ENCODE measurements at regions not wholly inside any gene's neighbourhood (a gene's known extent, or its start where the extent isn't known, plus 50 kb on each side); places are given as distances from the start of the nearest gene placed in this dataset.

DNA sequence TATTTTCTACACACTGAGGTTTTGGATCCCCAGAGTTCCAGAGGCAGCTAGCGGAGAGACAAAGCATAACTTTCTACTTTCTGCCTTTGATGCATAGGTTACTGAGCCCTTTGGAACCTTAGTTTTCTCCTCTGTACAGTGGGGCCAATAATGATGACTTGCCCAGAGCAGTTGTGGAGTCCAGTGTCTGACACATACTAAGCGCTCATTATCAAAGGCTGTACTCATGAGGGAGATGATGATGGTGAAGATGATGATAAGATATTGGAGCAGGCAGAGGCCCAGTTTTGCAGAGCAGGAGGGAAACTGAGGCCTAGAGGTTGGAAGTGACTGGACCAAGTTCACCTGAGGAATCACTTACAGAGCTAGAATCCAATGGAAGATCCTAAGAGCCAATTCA lies 458.0 kb downstream of the MIAT start:
- TF ChIP-seq, protein P1, sequence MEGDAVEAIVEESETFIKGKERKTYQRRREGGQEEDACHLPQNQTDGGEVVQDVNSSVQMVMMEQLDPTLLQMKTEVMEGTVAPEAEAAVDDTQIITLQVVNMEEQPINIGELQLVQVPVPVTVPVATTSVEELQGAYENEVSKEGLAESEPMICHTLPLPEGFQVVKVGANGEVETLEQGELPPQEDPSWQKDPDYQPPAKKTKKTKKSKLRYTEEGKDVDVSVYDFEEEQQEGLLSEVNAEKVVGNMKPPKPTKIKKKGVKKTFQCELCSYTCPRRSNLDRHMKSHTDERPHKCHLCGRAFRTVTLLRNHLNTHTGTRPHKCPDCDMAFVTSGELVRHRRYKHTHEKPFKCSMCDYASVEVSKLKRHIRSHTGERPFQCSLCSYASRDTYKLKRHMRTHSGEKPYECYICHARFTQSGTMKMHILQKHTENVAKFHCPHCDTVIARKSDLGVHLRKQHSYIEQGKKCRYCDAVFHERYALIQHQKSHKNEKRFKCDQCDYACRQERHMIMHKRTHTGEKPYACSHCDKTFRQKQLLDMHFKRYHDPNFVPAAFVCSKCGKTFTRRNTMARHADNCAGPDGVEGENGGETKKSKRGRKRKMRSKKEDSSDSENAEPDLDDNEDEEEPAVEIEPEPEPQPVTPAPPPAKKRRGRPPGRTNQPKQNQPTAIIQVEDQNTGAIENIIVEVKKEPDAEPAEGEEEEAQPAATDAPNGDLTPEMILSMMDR (IDR thresholded peaks at IDR 0.05; ENCODE audit: insufficient read depth, low read depth, low read length): no peak
- TF ChIP-seq EZH2 (IDR thresholded peaks at IDR 0.05; ENCODE audit: insufficient read depth, low read length): no peak
- H3K36me3 ChIP-seq (ENCODE audit: insufficient read depth, low read length): no peaks in the 10 kb centered on the region
- Mint-ChIP-seq H3K4me1 (ENCODE audit: low read depth, unreplicated experiment) (peaks cover 46% of the 10 kb centered on the region), H3K36me3 (ENCODE audit: low read depth, unreplicated experiment) (no peaks in the 10 kb centered on the region), H3K27me3 (ENCODE audit: low read depth, unreplicated experiment) (no peaks in the 10 kb centered on the region), H3K27ac (ENCODE audit: unreplicated experiment) (peak overlapping the region; percentile 91), H3K4me3 (ENCODE audit: unreplicated experiment) (no peak overlapping the region), H3K9me3 (ENCODE audit: unreplicated experiment) (peaks cover 4% of the 10 kb centered on the region)
- no peaks in the 10 kb centered on the region for H3K27me3 ChIP-seq (ENCODE audit: insufficient read depth, low read length)
- no peaks in the 10 kb centered on the region for H4K20me1 ChIP-seq (ENCODE audit: insufficient read depth, low read length)
- peaks cover 54% of the 10 kb centered on the region for H3K4me1 ChIP-seq (ENCODE audit: insufficient read depth, low read length)
- DNase-seq (ENCODE audit: low read depth) (no peak), FAIRE-seq (no peak)
- no peak overlapping the region for H3K4me3 ChIP-seq (ENCODE audit: insufficient read depth, low read depth, low read length)
- H3K27ac ChIP-seq (ENCODE audit: low read depth, low read length): peak overlapping the region; percentile 95
- H3K79me2 ChIP-seq (ENCODE audit: insufficient read depth, low read length): no peaks in the 10 kb centered on the region
- H3K9me3 ChIP-seq (ENCODE audit: insufficient read depth, low read depth, low read length): no peaks in the 10 kb centered on the region
- H3K4me2 ChIP-seq (ENCODE audit: low read length): peak overlapping the region; percentile 7
- peak overlapping the region; percentile 66 for H3K9ac ChIP-seq (ENCODE audit: low read length)
- no peak overlapping the region for H2AFZ ChIP-seq (ENCODE audit: low read depth, low read length)

DNA sequence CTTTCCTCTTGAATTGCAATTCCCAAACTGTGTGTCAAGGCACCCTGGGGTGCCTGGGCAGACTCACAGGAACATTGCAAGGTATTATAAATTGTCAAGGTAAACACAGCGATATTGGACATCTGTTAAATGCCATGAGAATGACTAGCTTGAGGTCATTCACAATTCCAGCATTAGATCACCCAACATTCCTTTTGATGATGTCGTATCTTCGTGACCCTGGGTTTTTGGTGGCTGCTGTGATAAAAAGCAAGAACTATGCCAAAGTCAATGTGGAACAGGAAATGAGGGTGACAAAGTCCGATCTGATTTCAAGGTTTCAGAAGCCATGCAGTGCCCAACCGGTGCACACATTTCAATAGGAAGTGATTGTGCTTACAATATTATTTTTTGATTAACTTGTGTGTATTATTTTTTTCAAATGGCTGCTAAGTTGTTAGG lies 458.4 kb downstream of the MIAT start:
- peak overlapping the region; percentile 91 for H3K27ac Mint-ChIP-seq (ENCODE audit: unreplicated experiment)
- FAIRE-seq: peak; percentile 100

More for the DNA sequence above, 458.4 kb downstream of the MIAT start:
- Histone ChIP-seq H3K27ac (ENCODE audit: low read depth, low read length) (peak overlapping the region; percentile 95), H3K9ac (ENCODE audit: low read length) (peak overlapping the region; percentile 66), H3K36me3 (ENCODE audit: insufficient read depth, low read length) (no peaks in the 10 kb centered on the region), H3K27me3 (ENCODE audit: insufficient read depth, low read length) (no peaks in the 10 kb centered on the region), H3K4me2 (ENCODE audit: low read length) (peak overlapping the region; percentile 32), H3K9me3 (ENCODE audit: insufficient read depth, low read depth, low read length) (no peaks in the 10 kb centered on the region), H3K4me1 (ENCODE audit: insufficient read depth, low read length) (peaks cover 49% of the 10 kb centered on the region), H2AFZ (ENCODE audit: low read depth, low read length) (no peak overlapping the region), H4K20me1 (ENCODE audit: insufficient read depth, low read length) (no peaks in the 10 kb centered on the region), H3K4me3 (ENCODE audit: insufficient read depth, low read depth, low read length) (no peak overlapping the region), H3K79me2 (ENCODE audit: insufficient read depth, low read length) (no peaks in the 10 kb centered on the region)
- Mint-ChIP-seq H3K4me3 (ENCODE audit: unreplicated experiment) (no peak overlapping the region), H3K27me3 (ENCODE audit: low read depth, unreplicated experiment) (no peaks in the 10 kb centered on the region), H3K9me3 (ENCODE audit: unreplicated experiment) (peaks cover 4% of the 10 kb centered on the region), H3K4me1 (ENCODE audit: low read depth, unreplicated experiment) (peaks cover 41% of the 10 kb centered on the region), H3K36me3 (ENCODE audit: low read depth, unreplicated experiment) (no peaks in the 10 kb centered on the region)
- TF ChIP-seq, protein P1 (IDR thresholded peaks at IDR 0.05; ENCODE audit: insufficient read depth, low read depth, low read length): no peak
- no peak for TF ChIP-seq EZH2 (IDR thresholded peaks at IDR 0.05; ENCODE audit: insufficient read depth, low read length)
- peak; percentile 96 for DNase-seq (ENCODE audit: low read depth)

Data from astrocyte (in vitro differentiated cells and primary cell).